ENCODE measurements at regions not wholly inside any gene's neighbourhood (a gene's known extent, or its start where the extent isn't known, plus 50 kb on each side); places are given as distances from the start of the nearest gene placed in this dataset.
A peak's percentile ranks its signal among the peaks of the same experiment; 100 is the strongest.

- no peak for DNase-seq
Observed at GRCh38 chr20:20877079-20877478, 164.6 kb upstream of the RALGAPA2 start.

- DNase-seq, result no peak
Observed at GRCh38 chr20:20875716-20876115, 163.3 kb upstream of the RALGAPA2 start.

- peak; percentile 11 for DNase-seq
Observed at GRCh38 chr20:20872428-20872827, 160.0 kb upstream of the RALGAPA2 start.

- DNase-seq, result no peak
Observed at GRCh38 chr20:20869161-20869775, 156.8 kb upstream of the RALGAPA2 start.

- no peak for DNase-seq
Observed at GRCh38 chr20:20864351-20865096, 152.1 kb upstream of the RALGAPA2 start.

- peak; percentile 90 for DNase-seq
Observed at GRCh38 chr20:20860078-20860806, 147.8 kb upstream of the RALGAPA2 start.

DNA sequence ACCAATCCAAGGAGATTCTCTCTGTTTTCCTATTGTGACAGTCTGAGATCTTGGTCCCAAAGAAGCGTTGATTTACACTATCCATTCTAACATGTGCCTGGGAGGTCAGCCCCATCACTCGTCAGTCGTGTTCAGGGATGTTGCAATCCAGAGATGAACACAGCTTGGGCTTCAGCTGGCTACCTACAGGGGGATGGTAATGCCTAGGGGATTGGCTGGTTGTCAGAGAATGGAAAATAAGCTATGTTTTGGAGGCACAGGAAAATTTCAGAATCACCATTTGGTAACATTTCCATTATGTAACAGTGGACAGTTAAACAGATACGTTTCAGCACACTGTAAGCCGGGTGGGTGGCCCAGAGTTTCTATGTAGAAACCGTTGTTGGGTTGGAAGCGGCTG, 147.1 kb upstream of the RALGAPA2 start:
- DNase-seq, result no peak

- no peak for DNase-seq
Observed at GRCh38 chr20:20856956-20857355, 144.5 kb upstream of the RALGAPA2 start.

GRCh38 chr20:20856306-20856705, 143.9 kb upstream of the RALGAPA2 start:
- DNase-seq, result no peak

GRCh38 chr20:20851385-20851784, 138.9 kb upstream of the RALGAPA2 start:
- no peak for DNase-seq

GRCh38 chr20:20850407-20850806, 138.0 kb upstream of the RALGAPA2 start:
- no peak for DNase-seq

GRCh38 chr20:20849161-20849560, 136.7 kb upstream of the RALGAPA2 start:
- no peak for DNase-seq

DNA sequence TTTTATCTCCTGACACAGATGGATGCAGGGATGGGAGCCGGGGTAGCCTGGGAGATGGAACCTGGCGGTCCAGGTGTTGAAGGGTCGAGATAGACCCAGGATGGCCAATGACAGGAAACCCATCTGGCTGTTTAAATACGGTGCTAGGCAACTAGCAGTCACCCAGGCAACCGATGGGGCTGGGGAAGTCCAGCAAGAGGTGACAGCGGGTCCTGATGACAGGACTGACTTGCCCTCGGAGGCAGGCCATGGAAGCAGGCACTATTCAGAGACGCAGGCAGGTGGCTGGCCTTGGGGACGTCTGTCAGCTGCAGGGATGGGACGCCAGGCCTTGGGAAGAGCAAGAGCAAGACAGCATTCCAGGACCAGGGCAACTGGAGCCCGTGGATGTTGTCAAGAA, 135.4 kb upstream of the RALGAPA2 start:
- DNase-seq, result no peak

DNA sequence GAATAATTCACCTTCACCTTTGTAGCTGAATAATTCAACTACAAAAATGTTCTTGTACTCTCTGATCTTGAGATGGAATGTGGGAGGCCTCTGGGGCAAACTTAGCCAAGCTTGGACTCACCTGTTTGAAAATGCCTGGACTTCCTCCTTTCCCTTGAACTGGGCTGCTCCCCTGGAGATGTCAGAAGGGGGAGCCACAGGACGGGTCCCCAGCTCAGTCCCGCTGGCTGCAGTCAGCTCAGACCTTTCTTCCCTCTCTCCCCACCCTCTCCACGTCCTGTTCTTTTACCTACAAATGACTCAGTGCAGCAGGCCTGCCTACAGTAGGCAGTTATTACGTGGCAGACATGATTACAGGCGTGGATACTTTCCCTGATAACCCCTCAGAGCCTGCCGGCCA, 131.5 kb upstream of the RALGAPA2 start:
- no peak for DNase-seq

- no peak for DNase-seq
Observed at GRCh38 chr20:20839771-20840170, 127.3 kb upstream of the RALGAPA2 start.

DNA sequence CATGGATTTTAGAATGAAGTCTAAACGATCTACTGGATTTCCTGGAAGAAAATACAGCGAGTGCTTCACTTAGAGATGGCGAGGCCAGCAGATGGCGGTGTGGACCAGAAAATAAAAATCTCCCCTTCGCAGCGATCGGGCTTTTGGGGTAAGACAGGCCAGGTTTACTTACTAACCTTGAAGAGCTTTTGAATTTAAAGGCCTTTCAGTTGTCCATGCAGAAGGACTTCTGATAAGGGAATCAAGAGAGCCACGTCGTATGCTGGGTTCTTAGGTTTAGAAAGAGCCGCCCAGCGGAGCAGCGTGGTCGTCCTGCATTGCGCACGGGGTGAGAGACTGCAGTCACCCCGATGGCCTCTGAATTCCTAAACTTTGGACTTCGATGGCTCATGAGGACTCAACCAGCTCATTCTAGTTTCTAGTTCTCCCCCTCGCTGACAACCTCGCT, 125.2 kb upstream of the RALGAPA2 start:
- peak; percentile 70 for DNase-seq

GRCh38 chr20:20836836-20837235, 124.4 kb upstream of the RALGAPA2 start:
- no peak for DNase-seq

DNA sequence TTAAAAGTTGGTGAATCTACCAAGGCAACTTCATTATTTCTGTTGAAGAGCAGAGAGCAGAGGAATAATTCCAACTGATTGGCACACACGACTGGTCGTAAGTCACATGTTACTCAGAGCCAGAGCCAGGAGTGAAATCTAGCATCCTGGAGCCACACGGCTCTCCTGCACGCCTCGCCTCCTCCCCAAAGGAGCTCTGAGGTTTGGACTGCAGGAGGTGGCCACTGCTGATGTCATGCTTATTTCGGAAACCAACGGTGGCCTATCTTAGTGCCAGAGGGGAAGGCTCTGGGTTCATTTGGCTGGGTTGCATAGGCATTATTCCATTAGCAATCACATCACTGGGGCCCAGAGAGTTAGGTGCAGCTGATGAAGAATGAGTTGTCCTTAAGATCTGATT, 123.5 kb upstream of the RALGAPA2 start:
- DNase-seq, result no peak

GRCh38 chr20:20834008-20834407, 121.6 kb upstream of the RALGAPA2 start:
- no peak for DNase-seq

DNA sequence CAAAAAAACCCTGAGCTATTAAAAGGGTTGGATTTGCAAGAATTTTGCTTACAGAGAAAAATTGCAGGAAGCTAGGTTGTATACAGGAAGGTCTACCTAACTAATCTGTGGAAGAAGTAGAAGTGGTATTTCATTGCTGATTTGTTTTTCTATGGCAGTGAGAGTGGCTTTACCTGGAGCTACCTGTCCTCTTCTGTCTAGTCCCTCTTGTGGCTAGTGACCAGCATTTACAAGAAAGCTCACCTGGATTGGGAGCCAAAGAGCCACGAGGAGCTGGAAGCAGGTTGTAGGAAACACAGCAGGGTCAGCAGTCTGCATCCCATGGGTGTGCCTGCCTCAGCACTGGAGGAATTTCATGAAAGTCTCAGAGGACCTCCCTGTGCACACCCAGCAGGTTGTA, 120.3 kb upstream of the RALGAPA2 start:
- no peak for DNase-seq

DNA sequence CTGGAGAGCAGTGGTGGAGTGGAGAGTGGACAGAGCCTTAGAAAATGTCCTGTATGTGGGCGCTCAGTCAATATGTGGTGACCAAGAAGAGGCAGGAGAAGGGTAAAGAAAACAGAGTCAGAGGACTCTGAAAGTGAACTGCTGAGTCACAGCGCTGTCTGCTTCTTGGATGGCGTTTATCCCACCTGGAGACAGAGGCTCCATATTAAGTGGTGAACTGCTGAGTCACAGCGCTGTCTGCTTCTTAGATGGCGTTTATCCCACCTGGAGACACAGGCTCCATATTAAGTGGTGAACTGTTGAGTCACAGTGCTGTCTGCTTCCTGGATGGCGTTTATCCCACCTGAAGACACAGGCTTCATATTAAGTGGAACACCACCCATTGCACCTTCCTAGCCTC, 119.3 kb upstream of the RALGAPA2 start:
- no peak for DNase-seq

DNA sequence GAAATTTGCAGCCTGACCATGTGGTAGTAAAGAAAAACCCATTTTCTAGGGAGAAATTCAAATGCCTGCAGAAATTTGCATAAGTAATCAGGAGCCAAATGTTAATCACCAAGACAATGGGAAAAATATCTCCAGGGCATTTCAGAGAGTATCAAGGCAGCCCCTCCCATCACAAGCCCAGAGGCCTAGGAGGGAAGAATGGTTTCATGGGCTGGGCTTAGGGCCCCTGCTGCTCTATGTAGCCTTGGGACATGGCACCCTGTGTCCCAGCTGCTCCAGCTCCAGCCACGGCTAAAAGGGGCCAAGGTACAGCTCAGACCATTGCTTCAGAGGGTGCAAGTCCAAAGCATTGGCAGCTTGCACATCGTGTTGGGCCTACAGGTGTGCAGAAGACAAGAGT, 117.2 kb upstream of the RALGAPA2 start:
- DNase-seq, result no peak

- DNase-seq, result no peak
Observed at GRCh38 chr20:20827992-20828597, 115.7 kb upstream of the RALGAPA2 start.

All from dermis blood vessel endothelial cell (primary cell).